Tongue (tissue), 1 donor: ENCODE measurements at regions not wholly inside any gene's neighbourhood (a gene's known extent, or its start where the extent isn't known, plus 50 kb on each side); places are given as distances from the start of the nearest gene placed in this dataset.
"Not testable (repeated sequence)": the region's sequence is repeated elsewhere in the genome, so short reads cannot be mapped to it uniquely, and the experiment has no call there.

Source experiments
- DNase-seq: peaks from one replicate; pipeline ENCODE4 v3.0.0-alpha.2; 2015

DNA sequence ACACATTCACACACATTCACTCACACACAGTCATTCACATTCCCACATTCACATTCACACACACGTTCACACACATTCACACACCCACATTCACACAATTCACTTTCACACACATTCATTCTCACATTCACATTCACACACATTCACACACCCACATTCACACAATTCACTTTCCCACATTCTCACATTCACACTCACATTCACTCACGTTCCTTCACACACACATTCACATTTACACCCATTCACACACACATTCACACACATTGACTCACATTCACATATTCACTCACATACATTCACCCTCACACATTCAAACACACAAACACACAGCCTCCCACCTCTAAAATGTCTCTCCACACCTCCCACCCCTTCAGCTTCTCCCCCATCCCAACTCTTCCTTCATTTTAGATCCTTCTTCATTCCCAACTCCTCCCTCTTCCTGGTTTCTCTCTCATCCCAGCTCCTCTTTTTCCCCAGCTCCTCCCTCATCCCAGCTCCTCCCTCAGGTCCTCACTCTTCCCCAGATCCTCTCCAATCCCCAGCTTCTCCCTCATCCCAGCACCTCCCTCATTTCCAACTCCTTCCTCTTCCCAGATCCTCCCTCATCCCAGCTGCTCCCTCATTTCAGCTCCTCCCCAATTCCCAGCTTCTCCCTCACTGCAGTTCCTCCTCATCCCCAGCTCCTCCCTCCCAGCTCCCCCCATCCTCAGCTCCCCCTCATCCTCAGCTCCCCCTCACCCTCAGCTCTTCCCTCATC lies 111.0 kb downstream of the FAM53A start:
- no peak for DNase-seq

DNA sequence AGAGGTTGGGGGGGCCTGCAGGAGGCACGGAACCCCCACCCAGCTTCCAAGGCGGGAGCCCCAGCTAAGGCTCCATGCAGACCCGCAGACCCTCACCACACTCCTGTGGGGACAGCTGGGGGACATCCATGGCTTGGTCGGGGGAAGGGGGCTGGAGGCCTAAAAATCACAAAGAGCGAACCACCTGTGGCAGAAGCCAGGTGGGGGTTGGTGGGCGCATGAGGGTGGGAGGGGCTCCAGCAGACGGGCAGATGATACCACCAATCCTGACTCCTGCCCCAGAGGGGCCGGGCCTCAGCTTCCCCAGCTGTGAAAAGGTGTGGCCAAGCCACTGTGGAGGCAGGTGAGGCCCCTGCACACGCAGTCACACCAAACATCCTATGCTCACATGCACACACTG lies 111.6 kb downstream of the FAM53A start:
- no peak for DNase-seq

DNA sequence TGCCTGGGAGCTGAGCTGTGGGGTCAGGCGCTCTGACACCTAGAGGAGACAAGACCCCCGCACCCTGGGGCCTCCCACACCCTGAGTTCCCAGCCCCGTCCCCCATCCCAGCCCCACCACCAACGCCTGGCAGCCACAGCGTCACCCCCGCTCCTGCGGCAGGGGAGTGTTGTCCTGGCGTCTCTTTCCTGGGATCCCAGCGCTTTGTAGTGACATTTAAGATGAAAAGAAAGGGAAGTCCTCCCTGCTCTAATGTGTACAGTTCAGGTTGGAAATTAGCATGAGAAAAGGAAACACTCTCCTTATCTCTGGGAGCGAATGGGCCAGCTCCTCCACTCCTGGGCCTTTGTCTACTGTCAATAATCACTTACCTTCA lies 112.1 kb downstream of the FAM53A start:
- no peak for DNase-seq

DNA sequence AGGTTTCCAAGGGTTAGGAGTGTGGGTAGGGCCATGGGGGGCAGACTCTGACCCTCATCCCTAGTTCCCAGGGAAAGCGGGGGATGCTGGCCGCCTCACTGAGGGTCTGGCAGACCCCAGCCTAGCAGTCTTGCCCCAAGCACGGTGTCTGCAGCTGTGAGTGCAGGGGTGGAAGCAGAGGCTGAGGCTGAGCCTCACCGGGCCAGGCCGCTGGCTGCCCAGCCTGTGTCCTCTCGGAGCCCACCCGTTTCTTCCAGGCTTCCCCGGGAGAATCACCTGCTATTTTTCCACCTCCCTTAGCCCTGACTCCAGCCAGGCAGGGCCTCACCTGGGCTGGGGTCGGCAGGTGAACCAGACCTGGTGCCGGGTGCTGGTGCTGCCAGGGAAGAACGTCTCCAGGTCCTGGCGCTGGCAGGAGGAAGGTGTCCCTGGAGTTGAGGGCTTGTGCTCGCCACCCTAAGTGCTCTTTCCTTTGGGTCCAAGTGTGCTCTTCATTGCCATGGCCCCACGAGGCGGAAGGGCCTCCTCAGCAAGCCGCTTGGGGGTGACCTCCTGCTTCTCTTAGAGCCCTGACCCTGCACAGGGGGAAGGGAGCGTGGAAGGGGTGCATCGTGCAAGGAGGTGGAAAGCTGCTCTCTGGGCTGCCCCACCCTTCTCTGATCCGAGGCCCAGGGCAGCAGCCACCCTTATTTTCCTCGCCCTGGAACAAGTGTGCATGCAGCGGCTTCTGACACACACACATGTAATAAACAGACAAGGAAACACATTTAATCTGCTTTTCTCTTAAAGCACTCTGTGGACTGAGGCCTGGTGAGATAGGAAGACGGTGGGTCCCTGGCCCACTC lies 112.7 kb downstream of the FAM53A start:
- DNase-seq: no peak

DNA sequence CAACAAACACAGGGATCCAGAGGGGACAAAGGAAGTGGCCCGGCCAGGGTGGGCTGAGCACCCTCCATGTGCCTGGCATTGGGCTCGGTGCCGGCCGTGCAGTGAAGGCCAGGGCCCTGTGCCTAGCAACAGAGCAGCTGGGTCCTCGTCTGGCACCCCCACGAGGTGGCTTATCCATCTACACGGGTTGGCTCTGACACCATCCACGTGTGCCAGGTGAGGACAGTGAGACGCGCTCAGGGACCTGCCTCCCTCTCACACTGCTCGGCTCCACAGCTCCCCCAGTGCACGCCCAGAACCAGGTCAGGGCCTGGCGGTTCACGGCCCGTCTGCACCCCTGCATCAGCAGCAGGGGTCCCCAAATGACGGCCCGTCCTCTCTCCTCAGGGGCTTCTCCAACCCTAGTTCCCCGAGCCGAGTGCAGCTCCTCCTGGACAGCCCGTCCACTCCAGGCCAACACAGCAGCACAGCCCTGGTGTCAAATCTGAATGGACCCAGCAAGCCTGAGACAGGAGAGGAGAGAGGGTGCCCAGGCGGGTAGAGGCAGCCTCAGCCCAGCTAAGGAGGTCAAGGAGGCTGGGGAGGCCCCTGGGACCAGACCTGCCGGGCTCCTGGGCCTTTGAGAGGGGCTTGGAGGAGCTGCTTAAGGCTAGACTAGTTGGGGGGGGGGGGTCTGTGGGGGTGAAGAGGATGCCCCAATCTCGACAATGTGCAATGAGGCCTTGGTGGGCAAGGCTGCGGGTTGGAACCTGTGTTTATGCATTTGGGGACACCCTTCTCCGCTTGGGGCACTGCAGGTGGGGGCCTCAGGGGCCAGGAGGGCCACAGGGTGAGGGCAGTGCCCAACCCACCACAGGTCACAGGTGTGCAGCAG lies 113.6 kb downstream of the FAM53A start:
- no peak for DNase-seq

DNA sequence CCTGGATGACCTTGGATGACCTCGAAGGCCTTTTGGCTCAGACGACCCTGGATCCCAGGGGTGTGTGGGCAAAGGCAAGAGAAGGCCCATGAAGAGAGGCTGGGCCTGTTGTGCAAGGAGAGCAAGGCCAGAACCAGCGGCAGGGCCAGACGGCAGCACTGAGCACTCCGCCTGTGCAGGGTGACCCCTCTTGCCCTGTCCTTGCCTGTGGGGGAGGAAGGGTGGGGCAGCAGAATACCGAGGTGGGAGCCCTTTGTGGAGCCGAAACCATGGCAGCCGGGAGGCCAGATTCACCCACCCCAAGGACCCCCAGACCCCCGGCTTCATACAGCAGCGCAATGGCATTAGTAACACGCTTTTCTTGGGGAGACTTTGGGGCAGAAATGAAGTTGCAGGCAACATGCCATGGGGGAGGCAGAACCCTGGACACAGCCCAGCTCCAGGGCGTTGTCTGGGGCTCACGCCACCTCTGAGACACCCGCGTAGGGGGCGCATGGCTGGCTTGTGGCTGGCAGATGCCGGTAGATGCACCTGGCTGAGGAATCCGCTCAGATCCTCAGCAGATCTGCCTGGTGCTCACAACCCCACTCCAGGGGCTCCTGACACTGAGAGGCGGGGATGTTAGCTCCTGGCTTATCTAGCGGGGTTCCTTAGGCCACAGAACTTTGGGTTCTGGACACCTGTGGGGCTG lies 114.5 kb downstream of the FAM53A start:
- DNase-seq: no peak

DNA sequence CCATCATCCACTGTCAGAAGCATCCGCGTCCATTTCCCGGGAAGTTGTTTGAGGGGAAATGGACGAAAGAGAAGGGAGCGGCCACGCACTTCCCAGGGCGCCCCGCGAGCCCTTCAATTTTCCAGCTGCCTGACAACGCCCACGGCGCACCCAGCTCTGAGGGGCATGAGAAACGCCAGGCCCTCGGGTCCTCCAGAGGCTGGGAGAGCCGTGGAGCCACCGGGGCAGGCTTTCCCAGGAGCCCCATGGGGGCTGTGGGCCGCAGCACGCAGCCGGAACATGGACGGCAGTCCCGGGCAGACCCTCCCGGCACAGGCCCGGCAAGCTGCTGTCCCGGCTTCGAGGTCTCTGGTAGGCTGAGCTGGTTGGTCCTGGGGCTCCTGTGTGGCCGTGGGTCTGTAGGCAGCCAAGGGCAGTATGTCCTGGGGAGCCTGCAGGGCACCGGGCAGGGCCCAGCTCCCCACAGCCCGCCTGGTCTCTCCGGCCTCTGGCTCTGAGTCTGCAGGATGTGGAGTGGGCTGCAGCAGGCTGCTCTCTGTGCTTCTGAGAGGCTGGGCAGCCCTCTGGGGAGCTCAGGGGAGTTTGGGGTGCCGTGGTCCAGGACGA lies 115.2 kb downstream of the FAM53A start:
- DNase-seq: no peak

DNA sequence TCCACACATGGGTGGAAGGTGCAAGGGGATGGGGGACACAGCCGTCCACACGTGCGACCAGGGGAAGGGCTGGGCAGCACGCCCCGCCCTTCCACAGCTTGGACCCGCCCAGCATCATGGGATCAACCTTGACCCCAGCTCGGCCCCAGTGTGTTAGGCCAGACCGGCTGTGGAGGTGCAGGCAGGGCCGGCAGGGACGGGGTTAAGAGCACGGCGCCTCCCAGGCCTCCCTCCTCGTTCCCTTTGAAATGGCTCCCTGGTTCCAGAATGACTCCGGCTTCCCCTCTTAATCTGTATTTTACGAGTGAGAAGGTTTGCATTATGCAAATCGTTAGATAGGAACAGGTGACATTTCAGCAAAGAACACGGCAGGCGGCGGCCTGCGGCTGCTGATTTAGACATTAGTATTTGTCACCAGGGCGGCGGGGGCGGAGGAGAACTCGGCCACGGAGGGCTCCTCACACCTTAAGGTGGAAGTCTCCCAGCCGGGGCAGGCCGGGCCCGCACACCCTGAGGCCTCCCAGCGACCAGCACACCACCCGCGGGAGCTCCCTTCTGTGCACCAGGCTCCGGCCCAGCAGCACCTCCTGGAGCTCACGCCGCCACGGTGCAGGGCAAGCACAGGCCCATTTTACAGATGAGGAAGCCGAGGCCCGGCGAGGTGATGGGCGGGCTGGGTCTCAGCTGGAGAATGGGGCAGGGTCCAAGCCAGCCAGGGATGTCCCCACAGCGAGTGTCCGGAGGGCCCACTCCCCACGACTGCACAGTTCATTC lies 116.1 kb downstream of the FAM53A start:
- no peak for DNase-seq

DNA sequence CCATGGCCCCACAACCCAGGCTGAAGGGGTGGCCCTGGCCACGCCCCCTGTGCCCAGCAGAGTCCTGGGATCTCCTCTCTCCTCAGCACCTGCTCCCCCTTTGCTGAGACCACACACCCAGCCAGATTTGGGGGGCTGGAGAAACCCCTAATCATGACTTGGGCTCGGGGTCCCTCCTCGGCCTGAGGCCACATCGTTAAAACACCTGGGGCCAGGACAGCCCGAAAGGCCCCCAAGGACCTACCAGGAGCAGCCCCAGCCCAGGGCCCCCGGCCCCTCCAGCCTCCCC lies 116.7 kb downstream of the FAM53A start:
- DNase-seq: no peak

DNA sequence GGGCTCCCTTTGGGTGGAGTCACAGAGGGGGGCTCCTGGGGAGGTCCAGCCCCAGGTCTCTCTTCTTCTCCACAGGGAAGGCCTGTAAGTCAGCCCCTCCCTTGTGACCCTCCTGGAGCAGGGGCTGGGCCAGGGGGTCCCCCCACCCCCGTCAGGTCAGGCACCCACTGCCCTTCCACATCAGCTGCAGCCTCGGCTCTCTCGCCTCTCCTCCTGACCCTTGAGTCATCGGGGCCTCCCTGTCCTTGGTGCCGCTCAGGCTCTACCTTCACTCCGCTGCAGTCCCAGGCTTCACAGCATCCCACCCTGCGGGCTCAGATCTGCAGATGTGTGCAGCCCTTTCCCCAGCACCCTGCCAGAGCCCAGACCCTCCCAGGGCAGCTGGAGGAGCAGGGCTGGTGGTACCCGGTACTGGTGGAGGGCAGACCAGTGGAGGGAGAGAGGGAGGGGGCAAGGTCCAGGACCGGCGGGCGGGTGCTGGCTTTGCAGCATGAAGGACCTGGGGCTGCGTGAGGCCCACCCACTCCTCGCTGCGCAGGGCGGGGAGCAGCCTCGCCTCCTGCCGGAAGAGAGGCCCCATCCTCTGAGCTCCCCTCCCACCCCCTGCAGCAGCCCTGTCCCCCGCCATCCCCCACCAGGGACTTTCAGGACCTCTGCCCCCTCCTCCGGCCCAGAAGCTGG lies 117.1 kb downstream of the FAM53A start:
- DNase-seq: no peak

DNA sequence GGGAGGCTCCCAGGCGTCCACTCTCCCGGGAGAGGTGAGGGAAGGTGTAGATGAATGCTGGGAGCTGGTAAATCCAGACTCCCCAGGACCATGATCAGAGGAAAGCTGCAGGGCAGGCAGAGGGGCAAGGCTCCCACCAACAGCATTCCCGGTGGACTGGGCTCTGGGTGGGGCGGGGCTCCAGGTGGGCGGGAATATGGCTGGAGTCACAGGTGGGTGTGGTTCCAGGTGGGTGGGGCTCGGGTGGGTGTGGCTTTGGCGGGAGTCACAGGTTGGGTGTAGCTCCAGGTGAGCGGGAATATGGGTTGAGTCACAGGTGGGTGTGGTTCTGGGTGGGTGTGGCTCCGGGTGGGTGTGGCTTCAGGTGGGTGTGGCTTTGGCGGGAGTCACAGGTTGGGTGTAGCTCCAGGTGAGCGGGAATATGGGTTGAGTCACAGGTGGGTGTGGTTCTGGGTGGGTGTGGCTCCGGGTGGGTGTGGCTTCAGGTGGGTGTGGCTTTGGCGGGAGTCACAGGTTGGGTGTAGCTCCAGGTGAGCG lies 117.7 kb downstream of the FAM53A start:
- DNase-seq: not testable (repeated sequence)

DNA sequence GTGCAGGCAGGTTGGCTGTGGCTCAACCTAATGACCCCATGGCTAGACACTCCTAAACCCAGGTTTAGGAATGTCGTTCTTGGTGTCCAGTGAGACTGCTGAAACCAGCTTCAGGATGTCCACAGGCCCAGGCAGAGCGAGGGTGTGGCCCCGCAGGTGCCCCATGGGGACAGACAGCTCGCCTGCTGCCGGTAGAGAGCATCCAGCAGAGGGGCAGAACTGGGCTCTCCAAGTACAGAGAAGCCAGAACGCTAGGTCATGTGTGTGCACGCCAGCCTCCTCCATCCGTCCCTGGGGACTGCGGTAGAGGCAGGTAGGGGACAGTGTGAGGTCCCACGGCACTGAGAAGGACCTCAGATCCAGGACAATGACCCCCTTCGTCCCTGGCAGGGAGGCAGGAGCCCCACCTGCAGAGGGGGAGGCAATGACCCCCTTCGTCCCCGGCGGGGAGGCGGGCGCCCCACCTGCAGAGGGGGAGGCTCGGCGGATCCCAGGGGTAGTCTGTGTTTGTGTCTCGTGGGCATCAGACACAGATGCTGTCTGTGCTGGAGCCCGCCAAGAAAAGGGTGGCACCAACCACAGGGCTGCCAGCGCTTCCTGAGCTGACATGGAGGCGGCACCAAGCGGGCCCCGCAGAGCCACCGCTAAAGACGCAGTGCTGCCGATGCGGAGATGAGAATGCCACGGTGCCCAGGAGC lies 118.4 kb downstream of the FAM53A start:
- DNase-seq: no peak

DNA sequence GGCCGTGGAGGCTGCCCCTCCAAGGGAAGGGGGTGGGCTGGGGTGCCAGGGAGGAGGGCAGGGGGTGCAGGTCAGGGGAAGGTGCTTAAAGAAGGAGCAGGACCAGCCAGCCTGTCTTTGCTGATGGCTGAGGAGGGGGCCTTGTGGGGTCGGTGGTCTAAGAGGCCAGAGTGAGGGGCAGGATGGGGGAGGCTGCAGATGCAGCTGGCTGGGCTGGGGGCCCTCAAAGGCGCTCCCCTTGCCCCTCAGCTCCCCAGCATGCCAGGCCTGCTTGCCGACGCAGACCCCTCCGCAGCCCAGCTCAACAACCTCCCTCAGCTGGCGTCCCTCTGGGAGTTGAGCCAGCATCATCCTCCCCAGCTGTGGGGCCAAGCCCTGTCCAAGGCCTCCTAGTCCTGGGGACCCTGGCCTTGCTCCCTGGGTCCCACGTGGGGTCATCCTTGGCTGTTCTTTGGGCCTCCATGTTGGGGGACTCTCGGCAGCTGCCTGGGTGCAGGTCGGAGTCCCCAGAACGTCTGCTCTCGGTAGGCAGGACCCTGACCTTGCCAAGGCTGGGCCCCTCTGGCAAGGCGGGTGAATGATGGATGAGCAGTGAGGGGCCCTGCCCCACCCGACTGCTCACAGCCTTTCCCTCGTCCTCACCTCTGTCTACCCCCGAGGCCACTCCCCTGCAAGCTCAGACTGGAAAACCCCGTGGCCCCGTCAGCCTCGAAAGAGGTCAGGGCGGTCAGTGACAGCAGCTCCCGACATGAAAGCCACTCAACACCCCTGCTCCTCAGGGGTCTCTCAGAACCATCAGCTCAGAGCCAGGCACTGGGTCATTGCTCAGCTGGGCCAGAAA lies 119.4 kb downstream of the FAM53A start:
- DNase-seq: no peak

DNA sequence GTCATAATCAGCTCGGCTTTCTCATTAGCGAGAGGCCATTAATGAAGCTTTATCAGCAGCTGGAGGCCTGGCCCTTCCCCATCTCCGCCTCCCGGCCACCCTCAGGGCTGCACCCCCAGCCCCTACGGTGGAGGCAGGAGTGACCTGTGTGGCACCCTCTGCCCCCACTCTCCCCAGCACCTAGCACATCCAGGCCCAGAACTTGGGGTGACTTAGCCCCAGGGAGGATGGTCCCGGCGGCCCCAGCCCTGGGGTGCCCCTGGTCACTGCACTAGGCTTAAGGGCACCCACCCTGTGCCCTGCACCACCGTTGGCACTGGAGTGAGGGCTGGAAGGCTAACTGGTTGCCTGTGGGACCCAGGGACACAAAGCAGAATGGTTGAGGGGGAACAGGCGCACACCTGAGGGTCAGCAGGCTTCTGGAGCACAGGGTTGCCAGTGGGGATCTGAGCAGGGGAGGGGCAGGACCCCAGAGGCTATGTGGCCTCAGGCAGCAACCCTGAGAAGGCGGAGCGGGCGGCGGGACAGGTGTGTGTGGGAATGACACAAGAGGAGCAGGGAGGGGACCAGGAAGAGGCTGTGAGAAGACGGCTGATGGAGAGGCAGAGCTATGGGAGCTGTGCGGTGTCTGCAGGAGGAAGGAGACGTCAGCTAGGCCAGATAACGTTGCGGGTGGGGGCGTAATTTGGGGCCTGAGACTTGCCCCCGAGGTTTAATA lies 120.2 kb downstream of the FAM53A start:
- no peak for DNase-seq

DNA sequence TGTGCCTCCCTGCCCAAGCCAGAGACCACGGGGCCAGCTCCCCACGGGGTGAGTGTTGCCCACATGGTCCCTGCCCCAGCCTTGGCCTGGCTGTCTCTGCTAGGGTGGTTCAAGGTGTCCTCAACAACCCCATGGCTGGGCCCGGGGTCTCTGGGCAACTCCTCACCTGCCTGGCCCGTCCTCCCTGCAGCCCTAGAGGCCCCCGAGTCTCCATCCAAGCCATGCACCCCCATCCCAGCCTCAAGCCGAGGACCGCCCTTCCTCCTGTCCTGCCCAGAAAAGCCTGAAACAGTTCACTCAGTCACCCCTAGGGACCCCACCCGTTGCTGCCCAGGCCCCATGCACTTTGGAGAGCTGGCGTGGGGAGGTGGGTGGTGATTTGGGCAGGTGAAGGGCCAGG lies 120.9 kb downstream of the FAM53A start:
- DNase-seq: no peak

DNA sequence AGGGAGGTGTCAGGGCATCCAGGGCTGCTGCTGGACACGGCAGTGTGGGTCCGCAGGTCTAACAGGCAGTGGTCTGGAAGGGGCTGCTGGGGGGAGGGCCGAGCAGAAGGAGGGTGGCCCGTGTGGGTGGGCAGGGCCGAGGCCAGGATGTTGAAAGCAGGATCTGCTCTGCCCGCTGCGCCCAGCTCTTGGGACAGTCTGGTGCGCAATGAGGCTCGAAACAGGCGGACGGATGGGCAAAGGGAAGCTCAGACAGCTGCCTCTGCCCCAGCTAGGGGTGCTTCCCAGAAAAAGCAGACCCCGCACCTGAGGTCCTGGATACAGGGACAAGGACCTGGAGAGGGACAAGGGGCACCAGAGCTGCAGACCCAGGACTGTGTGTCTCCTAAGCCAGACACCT lies 121.3 kb downstream of the FAM53A start:
- no peak for DNase-seq

DNA sequence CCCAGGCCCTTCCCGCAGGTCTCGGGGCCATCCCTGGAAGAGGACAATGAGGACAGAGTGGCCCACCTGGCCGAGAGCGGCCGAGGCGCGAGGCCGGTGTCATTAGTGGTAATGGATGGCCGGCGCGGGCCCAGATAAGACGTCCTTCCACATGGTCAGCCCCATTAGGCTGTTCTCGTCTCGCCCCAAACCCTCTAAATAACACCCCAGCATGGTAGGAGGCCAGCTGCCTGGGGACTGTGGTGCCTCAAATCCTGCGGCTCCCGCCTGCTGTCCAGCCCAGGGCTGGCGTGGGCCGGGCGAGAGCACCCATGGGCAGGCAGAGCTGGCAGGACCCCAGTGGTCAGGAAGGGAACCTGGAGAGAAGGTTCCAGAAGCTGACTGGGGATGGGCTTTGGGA lies 121.7 kb downstream of the FAM53A start:
- DNase-seq: no peak
